GM19455 (cell line): ENCODE measurements at regions not wholly inside any gene's neighbourhood (a gene's known extent, or its start where the extent isn't known, plus 50 kb on each side); places are given as distances from the start of the nearest gene placed in this dataset.
"Not testable (repeated sequence)": the region's sequence is repeated elsewhere in the genome, so short reads cannot be mapped to it uniquely, and the experiment has no call there.

ENCODE experiments used
- ATAC-seq: cut with Tn5 transposase; IDR thresholded peaks from one replicate; pipeline ENCODE4 v1.9.1; 2021; ENCODE audit not compliant: unreplicated experiment

- no peak for ATAC-seq
These were observed 514.1 kb downstream of the RAB38 start for GRCh38 chr11:87660926-87661660.

- ATAC-seq = no peak
These were observed 515.4 kb downstream of the RAB38 start for GRCh38 chr11:87659807-87660206.

- no peak for ATAC-seq
These were observed 529.6 kb downstream of the RAB38 start for GRCh38 chr11:87645626-87646025.

- ATAC-seq = no peak
These were observed 535.4 kb downstream of the RAB38 start for GRCh38 chr11:87639753-87640364.

- no peak for ATAC-seq
These were observed 540.2 kb downstream of the RAB38 start for GRCh38 chr11:87635001-87635400.

GRCh38 chr11:87634331-87634730 is 540.9 kb downstream of the RAB38 start:
- ATAC-seq = no peak

GRCh38 chr11:87628957-87629356 is 546.3 kb downstream of the RAB38 start:
- no peak for ATAC-seq

- ATAC-seq = no peak
These were observed 547.1 kb downstream of the RAB38 start for GRCh38 chr11:87628026-87628580.

GRCh38 chr11:87623531-87624365 is 551.5 kb downstream of the RAB38 start:
- ATAC-seq = not testable (repeated sequence)

GRCh38 chr11:87616511-87616910 is 558.7 kb downstream of the RAB38 start:
- no peak for ATAC-seq

- ATAC-seq = no peak
These were observed 566.6 kb downstream of the TMEM135 start for GRCh38 chr11:87604350-87604749.

- no peak for ATAC-seq
These were observed 566.2 kb downstream of the TMEM135 start for GRCh38 chr11:87603887-87604286.

- ATAC-seq = no peak
These were observed 565.0 kb downstream of the TMEM135 start for GRCh38 chr11:87602776-87603175.

GRCh38 chr11:87600938-87601337 is 563.2 kb downstream of the TMEM135 start:
- no peak for ATAC-seq

GRCh38 chr11:87597725-87598124 is 560.0 kb downstream of the TMEM135 start:
- no peak for ATAC-seq

GRCh38 chr11:87596176-87596575 is 558.4 kb downstream of the TMEM135 start:
- no peak for ATAC-seq

GRCh38 chr11:87589082-87589481 is 551.3 kb downstream of the TMEM135 start:
- no peak for ATAC-seq

- not testable (repeated sequence) for ATAC-seq
These were observed 547.9 kb downstream of the TMEM135 start for GRCh38 chr11:87585613-87586012.

- ATAC-seq = no peak
These were observed 546.2 kb downstream of the TMEM135 start for GRCh38 chr11:87583931-87584330.

- ATAC-seq = no peak
These were observed 537.4 kb downstream of the TMEM135 start for GRCh38 chr11:87575088-87575487.

- no peak for ATAC-seq
These were observed 536.5 kb downstream of the TMEM135 start for GRCh38 chr11:87574193-87574592.
